Uterus (tissue), 3 donors: ENCODE measurements at regions not wholly inside any gene's neighbourhood (a gene's known extent, or its start where the extent isn't known, plus 50 kb on each side); places are given as distances from the start of the nearest gene placed in this dataset.

ENCODE experiments used
- DNase-seq, 2 donors: peaks; one replicate each; pipeline ENCODE4 v3.0.0-alpha.2; 2019 to 2020
- H3K27ac ChIP-seq, 2 donors: fragments of 200-600 bp; sonication (generic); 1 replicate in 1 of 2; 2 replicates in 1 of 2; pipeline ENCODE4 v1.5.1; 2016 to 2018
- H3K27me3 ChIP-seq, 2 donors: fragments of 200-600 bp; sonication (generic); one replicate each; pipeline ENCODE4 v1.5.1; 2018 to 2019; ENCODE audit warnings: control low read depth in 1 of 2
- H3K36me3 ChIP-seq, 2 donors: fragments of 200-600 bp; sonication (generic); one replicate each; pipeline ENCODE4 v1.5.1; 2019; ENCODE audit warnings: control low read depth in 1 of 2
- H3K4me1 ChIP-seq, 2 donors: fragments of 200-600 bp; sonication (generic); one replicate each; pipeline ENCODE4 v1.5.1; 2018 to 2019; ENCODE audit warnings: control low read depth in 1 of 2
- H3K4me3 ChIP-seq, 2 donors: fragments of 200-600 bp; sonication (generic); 1 replicate in 1 of 2; 2 replicates in 1 of 2; pipeline ENCODE4 v1.5.1; 2018 to 2019; ENCODE audit warnings: mild to moderate bottlenecking in 1 of 2
- H3K9me3 ChIP-seq, 2 donors: fragments of 200-600 bp; sonication (generic); one replicate each; pipeline ENCODE4 v1.5.1; 2019; ENCODE audit warnings: control low read depth in 1 of 2
- CTCF ChIP-seq, 4 experiments: fragments of 200-600 bp in 2 of 4; fragments of 450-650 bp in 2 of 4; sonication (generic) in 2 of 4; IDR thresholded peaks; one replicate each; pipeline ENCODE4 v1.5.1; 2016 to 2019; ENCODE audit warnings: antibody characterized with exemption in 4 of 4, mild to moderate bottlenecking in 2 of 4, moderate library complexity in 1 of 4
- POLR2A ChIP-seq, 2 donors: fragments of 450-650 bp; IDR thresholded peaks; one replicate each; pipeline ENCODE4 v1.6.1; 2016; ENCODE audit warnings: antibody characterized with exemption in 2 of 2, mild to moderate bottlenecking in 1 of 2, moderate library complexity in 1 of 2
- intact Hi-C: fragments of 100-400 bp; cut with DNase I; formaldehyde crosslinking; loops from one replicate; pipeline ENCODE4 v1.15.1; 2023; ENCODE audit warnings: low total_unique reads
- donor health status: DM: yes; HTN: yes; CAD: no.

GRCh38 chr5:165914456-165914855 is 2377.0 kb upstream of the WWC1 start:
- no peak overlapping the region for H3K4me3 ChIP-seq
- H3K27me3 ChIP-seq, result no peaks in the 10 kb centered on the region
- no peaks in the 10 kb centered on the region for H3K9me3 ChIP-seq
- no peaks in the 10 kb centered on the region for H3K36me3 ChIP-seq
- DNase-seq, result no peak
- intact Hi-C loops, result no loop called here
- H3K4me1 ChIP-seq, result no peaks in the 10 kb centered on the region
- H3K27ac ChIP-seq, result no peak overlapping the region
- no peak for TF ChIP-seq CTCF (IDR thresholded peaks at IDR 0.05)

- Histone ChIP-seq H3K27ac (no peak overlapping the region), H3K36me3 (no peaks in the 10 kb centered on the region), H3K4me3 (no peak overlapping the region), H3K4me1 (no peaks in the 10 kb centered on the region), H3K9me3 (no peaks in the 10 kb centered on the region), H3K27me3 (no peaks in the 10 kb centered on the region)
- TF ChIP-seq CTCF (IDR thresholded peaks at IDR 0.05) (no peak), POLR2A (IDR thresholded peaks at IDR 0.05) (no peak)
- no peak for DNase-seq
- intact Hi-C loops, result no loop called here
These were observed 2372.2 kb upstream of the WWC1 start for GRCh38 chr5:165919196-165919595.

GRCh38 chr5:165920655-165921054 is 2370.8 kb upstream of the WWC1 start:
- no peaks in the 10 kb centered on the region for H3K9me3 ChIP-seq
- intact Hi-C loops, result no loop called here
- H3K4me3 ChIP-seq, result no peak overlapping the region
- TF ChIP-seq CTCF (IDR thresholded peaks at IDR 0.05), result no peak
- no peak for TF ChIP-seq POLR2A (IDR thresholded peaks at IDR 0.05)
- no peak overlapping the region for H3K27ac ChIP-seq
- H3K27me3 ChIP-seq, result no peaks in the 10 kb centered on the region
- no peaks in the 10 kb centered on the region for H3K36me3 ChIP-seq
- no peak for DNase-seq
- H3K4me1 ChIP-seq, result no peaks in the 10 kb centered on the region

GRCh38 chr5:165928971-165929370 is 2362.5 kb upstream of the WWC1 start:
- H3K9me3 ChIP-seq, result no peaks in the 10 kb centered on the region
- no peaks in the 10 kb centered on the region for H3K4me1 ChIP-seq
- intact Hi-C loops, result no loop called here
- no peak for DNase-seq
- no peak for TF ChIP-seq POLR2A (IDR thresholded peaks at IDR 0.05)
- no peaks in the 10 kb centered on the region for H3K27me3 ChIP-seq
- H3K4me3 ChIP-seq, result no peak overlapping the region
- H3K27ac ChIP-seq, result no peak overlapping the region
- no peaks in the 10 kb centered on the region for H3K36me3 ChIP-seq

- no peak for TF ChIP-seq CTCF (IDR thresholded peaks at IDR 0.05)
- TF ChIP-seq POLR2A (IDR thresholded peaks at IDR 0.05), result no peak
- no peaks in the 10 kb centered on the region for H3K36me3 ChIP-seq
- intact Hi-C loops, result no loop called here
- no peaks in the 10 kb centered on the region for H3K4me1 ChIP-seq
- H3K9me3 ChIP-seq, result no peaks in the 10 kb centered on the region
- H3K27ac ChIP-seq, result no peak overlapping the region
- no peak for DNase-seq
- no peaks in the 10 kb centered on the region for H3K27me3 ChIP-seq
- H3K4me3 ChIP-seq, result no peak overlapping the region
These were observed 2350.9 kb upstream of the WWC1 start for GRCh38 chr5:165940541-165940940.

GRCh38 chr5:165956854-165957253 is 2334.6 kb upstream of the WWC1 start:
- Histone ChIP-seq H3K4me3 (no peak overlapping the region), H3K4me1 (no peaks in the 10 kb centered on the region)
- intact Hi-C loops, result no loop called here

More at GRCh38 chr5:165956854-165957253, 2334.6 kb upstream of the WWC1 start:
- DNase-seq, result no peak
- H3K27me3 ChIP-seq, result no peaks in the 10 kb centered on the region
- H3K9me3 ChIP-seq, result no peaks in the 10 kb centered on the region
- TF ChIP-seq POLR2A (IDR thresholded peaks at IDR 0.05) (no peak), CTCF (IDR thresholded peaks at IDR 0.05) (no peak)
- no peak overlapping the region for H3K27ac ChIP-seq
- no peaks in the 10 kb centered on the region for H3K36me3 ChIP-seq
